T47D (cell line): ENCODE measurements at regions not wholly inside any gene's neighbourhood (a gene's known extent, or its start where the extent isn't known, plus 50 kb on each side); places are given as distances from the start of the nearest gene placed in this dataset.
"Not testable (repeated sequence)": the region's sequence is repeated elsewhere in the genome, so short reads cannot be mapped to it uniquely, and the experiment has no call there.

Source experiments
- DNase-seq, 2 experiments: peaks; one replicate each; pipeline versions ENCODE4 v3.0.0 to v3.0.0-alpha.2; 2011 to 2012; ENCODE audit warnings: low read depth in 1 of 2, low spot score in 1 of 2
- in situ Hi-C: cut with HindIII; loops from 2 replicates; pipeline ENCODE4 v1.10.0; 2016; ENCODE audit warnings: low sequenced_read_pairs, low pct_unique_long_range_greater_than_20kb

- DNase-seq, in situ Hi-C loops: not testable (repeated sequence)
Observed at GRCh38 chr2:87538268-87538667, 209.6 kb upstream of the PLGLB2 start.

DNA sequence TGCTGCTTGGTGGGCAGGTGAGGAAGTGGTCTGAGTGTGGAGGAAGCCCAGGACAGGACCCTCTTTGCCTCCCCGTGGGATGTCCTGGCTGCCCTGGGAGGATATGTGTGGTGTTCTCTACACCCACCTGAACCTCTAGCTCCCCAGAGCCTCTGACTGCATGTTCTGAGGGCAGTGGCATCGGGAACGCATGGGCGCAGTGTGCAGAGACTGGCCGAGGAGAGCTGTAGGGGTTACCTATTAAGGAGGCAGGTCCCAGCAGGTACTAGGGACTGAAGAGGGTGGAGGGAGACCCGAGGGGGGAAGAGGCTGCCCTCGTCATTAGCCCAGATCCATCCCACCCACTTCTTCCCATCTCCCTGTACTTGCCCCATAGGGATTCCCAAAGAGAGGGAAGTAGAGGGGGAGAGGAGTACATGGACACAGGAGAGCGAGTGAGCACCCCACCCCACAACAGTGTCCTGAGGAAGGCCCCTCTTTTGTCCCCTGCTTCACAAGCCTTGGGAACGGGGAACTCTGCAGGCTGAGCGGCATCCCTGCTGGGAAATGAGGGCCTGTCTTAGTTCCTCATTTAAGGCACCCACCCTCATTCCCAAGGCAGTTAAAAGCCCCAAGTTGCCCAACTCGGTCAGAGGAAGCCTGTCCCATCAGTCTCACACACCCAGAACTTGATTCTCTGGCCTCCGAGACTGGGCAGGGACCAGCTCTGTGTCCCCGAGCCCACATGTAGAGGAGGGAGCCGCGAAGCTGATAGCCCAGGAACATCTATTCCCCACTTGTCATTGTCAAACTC is 208.5 kb upstream of the PLGLB2 start:
- DNase-seq, in situ Hi-C loops: not testable (repeated sequence)

DNA sequence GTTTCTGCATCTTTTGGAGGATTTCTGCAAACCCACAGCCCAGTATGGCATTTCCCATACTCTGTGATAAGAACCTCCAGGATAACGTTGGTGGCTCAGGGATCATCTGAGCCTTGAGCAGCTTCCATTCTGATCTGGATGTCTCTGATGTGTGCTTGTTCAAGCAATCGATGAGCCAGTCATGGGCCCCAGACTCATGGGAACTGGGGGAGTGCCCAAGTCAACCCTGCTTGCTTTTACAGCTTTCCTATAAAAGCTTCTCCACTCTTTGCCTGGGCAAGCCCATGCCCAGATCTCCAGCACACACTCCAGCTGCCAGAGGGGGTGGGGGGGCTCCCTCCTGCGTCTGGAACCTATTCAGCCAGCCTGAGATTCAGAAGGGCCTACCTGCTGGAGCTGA is 207.6 kb upstream of the PLGLB2 start:
- in situ Hi-C loops: not testable (repeated sequence)

GRCh38 chr2:87542599-87543174 is 205.2 kb upstream of the PLGLB2 start:
- in situ Hi-C loops, DNase-seq: not testable (repeated sequence)

More for the DNA sequence above, 207.6 kb upstream of the PLGLB2 start:
- not testable (repeated sequence) for DNase-seq

- in situ Hi-C loops, DNase-seq: not testable (repeated sequence)
Observed at GRCh38 chr2:87543797-87544196, 204.1 kb upstream of the PLGLB2 start.

- not testable (repeated sequence) for DNase-seq
Observed at GRCh38 chr2:87547106-87547505, 200.8 kb upstream of the PLGLB2 start.

DNA sequence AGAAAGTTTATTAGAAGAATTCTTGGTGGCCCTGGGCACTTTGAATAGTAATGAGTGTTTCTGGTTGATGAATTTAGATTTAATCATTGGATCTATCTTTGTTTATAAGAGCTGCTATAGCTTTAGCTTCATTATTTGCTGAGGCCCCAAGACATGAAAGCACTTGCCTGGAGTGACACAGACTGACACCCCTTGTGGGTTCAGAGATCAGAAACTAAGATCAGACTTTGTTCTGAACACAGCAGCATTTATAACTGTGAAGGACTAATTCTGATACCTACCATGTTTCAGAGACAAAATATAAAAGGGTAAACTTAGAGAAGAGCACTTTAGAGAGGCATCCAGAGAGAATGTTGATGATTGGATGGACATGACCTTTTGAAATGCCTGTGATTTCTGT is 199.9 kb upstream of the PLGLB2 start:
- DNase-seq, in situ Hi-C loops: not testable (repeated sequence)

More at GRCh38 chr2:87547106-87547505, 200.8 kb upstream of the PLGLB2 start:
- in situ Hi-C loops: not testable (repeated sequence)

DNA sequence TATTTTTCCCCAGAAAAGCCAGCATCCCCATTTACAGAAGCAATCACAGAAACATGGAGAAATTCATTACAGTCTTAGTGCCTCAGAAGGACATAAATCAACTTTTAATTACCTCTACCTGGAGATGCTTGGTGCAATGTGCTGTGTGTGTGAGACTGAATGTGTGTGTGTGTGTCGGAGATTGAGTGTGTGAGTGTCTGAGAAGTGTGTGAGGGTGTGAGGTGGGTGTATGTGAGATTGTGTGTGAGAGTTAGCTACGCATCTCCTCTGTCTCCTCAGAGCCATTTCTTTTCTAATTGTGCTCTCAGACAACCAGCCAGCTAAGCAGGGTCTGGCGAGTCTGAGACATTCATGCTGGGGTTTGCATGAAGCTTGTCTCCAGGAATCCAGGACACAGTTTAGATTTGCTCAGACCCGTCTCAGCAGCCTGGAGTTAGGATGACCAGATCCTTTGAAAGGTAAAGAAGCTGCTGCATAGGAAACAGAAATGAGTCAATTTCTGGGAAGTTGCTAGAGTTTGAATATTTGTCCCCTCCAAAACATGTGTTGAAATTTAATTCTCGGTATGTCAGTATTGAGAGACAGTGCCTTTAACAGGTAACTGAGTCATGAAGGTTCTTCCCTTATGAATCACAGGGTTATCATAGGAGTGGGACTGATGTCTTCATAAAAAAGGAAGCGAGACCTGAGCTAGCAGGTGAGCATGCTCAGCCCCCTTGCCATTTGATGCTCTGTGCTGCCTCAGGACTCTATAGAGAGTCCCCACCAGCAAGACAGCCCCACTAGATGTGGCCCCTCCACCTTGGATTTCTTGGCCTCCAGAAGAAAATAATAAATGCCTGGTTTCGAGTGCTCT is 199.0 kb upstream of the PLGLB2 start:
- DNase-seq, in situ Hi-C loops: not testable (repeated sequence)

- DNase-seq, in situ Hi-C loops: not testable (repeated sequence)
Observed at GRCh38 chr2:87549561-87550202, 198.2 kb upstream of the PLGLB2 start.

DNA sequence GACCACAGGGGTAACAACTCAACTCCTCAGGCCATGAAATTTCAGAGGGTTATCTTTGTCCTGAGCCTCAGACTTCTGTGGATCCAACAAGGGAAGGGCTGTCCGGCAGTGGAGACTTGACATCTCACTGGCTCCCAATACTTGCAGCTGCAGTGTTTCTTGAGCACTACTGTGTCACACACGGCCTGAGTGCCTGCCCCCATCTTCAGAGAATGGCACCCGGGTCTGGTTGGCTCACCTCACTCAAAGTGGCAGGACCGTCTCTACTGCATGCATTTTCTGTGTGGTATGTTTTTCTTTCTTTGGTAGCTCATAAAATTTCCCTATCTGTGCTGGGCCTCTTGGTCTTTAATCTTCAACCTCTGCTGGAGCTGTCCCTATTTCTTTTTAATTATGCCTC is 193.2 kb upstream of the PLGLB2 start:
- DNase-seq, in situ Hi-C loops: not testable (repeated sequence)

DNA sequence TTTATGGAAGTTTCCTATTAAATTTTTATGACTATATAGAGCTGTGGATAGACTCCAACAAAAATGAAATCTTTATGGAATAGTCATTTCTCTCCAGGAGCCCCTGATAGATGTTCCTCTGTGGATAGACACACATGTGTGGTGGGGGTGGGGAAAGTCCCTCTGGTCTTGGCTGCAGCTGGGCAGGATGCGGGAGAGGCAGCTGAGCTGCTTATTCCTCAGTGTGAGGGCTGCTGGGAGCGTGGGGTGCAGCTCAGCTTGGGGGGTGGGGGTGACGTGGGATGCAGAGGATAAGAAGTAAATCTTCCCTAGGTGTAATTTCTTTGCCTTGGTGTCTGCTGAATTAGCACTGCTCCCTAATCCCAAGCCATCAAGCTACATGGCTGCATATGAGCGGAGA is 192.8 kb upstream of the PLGLB2 start:
- in situ Hi-C loops, DNase-seq: not testable (repeated sequence)

DNA sequence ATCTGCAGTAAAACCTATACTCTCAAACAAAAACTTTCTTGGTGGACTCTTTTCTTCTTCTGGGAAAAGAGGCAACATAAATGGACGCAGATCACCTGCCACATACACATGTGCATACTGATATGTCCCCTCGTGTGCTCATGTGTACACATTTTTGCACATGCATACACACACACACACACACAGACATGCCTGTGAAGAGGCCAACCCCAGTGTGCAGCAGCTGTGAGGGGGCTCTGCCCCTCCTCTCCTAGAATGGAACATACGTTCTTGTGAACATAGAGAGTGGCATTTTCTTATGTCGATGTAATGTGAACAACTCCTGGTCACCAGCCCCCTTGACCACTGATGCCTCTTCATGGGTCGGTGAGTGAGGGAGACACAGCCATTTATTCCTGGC is 188.9 kb upstream of the PLGLB2 start:
- DNase-seq, in situ Hi-C loops: not testable (repeated sequence)

GRCh38 chr2:87559735-87560134 is 188.2 kb upstream of the PLGLB2 start:
- DNase-seq, in situ Hi-C loops: not testable (repeated sequence)

DNA sequence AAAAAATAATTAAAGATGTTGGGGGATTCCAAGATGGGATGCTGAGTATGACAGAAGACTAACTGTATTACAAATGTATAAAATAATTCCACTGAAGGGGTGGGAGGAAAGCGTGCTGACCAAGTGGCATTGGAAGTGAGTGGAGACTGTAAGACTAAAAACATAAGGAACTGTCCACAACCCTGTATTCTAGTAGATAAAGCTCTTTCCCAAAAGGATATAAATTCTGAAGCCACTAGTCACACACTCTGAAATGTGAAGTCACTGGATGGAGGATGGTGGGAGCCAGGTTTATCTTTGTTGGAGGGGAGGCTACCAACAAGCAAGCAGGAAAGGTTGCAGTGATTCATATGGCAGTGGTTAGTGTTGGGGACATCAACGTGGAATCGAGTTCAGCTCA is 182.8 kb upstream of the PLGLB2 start:
- in situ Hi-C loops, DNase-seq: not testable (repeated sequence)

DNA sequence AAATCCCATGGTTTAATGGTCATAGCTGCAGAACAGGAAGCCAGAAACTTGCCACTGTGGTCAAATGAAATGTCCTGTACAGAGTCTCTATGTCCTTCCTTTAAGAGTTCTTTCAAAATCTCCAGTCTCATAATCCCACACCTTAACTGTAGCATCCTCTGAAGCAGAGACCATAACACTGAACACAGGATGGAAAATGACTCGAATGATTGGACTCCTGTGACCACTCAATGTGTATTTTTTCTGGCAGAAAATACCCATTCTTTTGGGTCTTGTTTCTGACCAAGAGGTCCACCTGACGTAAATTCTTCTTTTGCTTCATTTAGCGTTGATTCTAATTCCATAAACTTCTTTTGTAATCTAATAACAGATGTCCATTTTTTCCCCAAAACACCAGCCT is 181.4 kb upstream of the PLGLB2 start:
- in situ Hi-C loops, DNase-seq: not testable (repeated sequence)

DNA sequence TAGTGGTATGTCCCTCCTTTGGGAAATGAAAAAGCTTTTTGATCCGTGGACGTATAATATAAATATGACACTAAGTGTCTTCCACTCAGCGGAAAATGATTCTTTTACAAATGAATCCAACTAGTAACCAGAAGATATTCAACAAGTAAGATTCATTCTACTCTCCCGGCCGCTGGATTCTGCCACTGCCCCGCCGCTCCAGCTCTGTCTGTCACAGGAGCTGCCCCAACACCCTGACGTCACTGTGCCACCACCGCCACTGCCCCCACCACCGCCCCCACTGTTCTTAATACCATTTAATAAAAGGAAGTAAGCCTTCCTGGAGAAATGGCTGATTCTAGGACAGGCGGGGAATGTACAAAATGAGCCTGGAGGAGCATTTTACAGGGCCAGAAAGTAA is 180.8 kb upstream of the PLGLB2 start:
- DNase-seq, in situ Hi-C loops: not testable (repeated sequence)

GRCh38 chr2:87567912-87568311 is 180.0 kb upstream of the PLGLB2 start:
- DNase-seq, in situ Hi-C loops: not testable (repeated sequence)
